Lower leg skin (tissue), 4 donors: ENCODE measurements at regions not wholly inside any gene's neighbourhood (a gene's known extent, or its start where the extent isn't known, plus 50 kb on each side); places are given as distances from the start of the nearest gene placed in this dataset.
"Not testable (repeated sequence)": the region's sequence is repeated elsewhere in the genome, so short reads cannot be mapped to it uniquely, and the experiment has no call there.

Experiments
- DNase-seq, 2 donors: peaks; one replicate each; pipeline ENCODE4 v3.0.0-alpha.2; 2019; ENCODE audit warnings: low spot score in 2 of 2
- H3K4me3 ChIP-seq: fragments of 200-600 bp; sonication (generic); 2 replicates; pipeline ENCODE4 v1.5.1; 2017; ENCODE audit warnings: mild to moderate bottlenecking, low read depth; ENCODE audit not compliant: poor library complexity, severe bottlenecking
- POLR2A ChIP-seq, 2 donors: fragments of 450-650 bp; IDR thresholded peaks; one replicate each; pipeline ENCODE4 v1.6.1; 2016 to 2017; ENCODE audit warnings: antibody characterized with exemption in 2 of 2, mild to moderate bottlenecking in 1 of 2, moderate library complexity in 1 of 2
- WGBS, 2 donors: methylation state at CpG; one replicate each; pipeline ENCODE4 v1.1.5; 2018; 5-methylcytosine and 5-hydroxymethylcytosine counted together
- intact Hi-C: fragments of 100-400 bp; cut with DNase I; formaldehyde crosslinking; loops from one replicate; pipeline ENCODE4 v1.15.0; 2023; ENCODE audit warnings: low total_unique reads
- TF ChIP-seq, protein P1 (sequence below), 3 donors: fragments of 450-650 bp; IDR thresholded peaks; one replicate each; pipeline ENCODE4 v1.5.1; 2016; ENCODE audit warnings: antibody characterized with exemption in 3 of 3, mild to moderate bottlenecking in 3 of 3, moderate library complexity in 2 of 3

DNA sequence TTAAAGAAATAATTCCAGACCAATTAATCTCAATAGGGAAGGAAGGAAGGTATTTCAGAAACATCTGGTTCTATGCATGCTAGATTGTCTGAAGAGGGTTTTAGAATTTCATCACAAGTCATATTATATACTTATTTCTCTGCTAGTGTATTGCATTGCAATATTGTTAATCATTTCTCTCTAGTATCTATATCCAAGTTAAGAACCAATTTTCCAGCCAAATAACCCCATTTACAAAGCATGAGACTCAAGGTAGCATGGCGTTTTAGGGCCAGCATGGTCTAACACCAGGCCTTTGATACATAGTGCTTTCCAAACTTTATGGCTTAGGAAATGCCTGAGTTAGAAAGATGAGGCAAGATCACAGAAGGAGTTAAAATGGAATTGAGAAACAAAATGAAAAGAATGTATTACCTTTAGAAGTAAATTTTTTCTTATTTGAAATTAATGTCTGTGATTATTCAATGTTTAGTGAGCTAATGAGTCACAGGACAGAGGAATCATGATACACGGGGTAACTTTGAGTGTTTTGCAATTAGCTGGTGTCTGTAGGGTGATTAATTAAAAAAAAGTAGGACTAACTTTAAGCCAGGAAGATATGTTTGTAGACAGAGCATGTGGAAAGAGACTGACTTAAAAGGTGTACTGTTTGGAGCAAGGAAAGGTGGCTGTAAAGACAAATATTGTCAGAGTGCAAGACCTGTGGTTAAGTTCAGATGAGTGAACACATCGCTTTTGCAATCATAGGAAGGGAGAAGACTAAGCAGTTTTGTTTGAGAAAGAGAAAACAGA is 1006.2 kb upstream of the CITED2 start:
- 77 to 78% methylated on average over 3 of the region's 3 CpGs for WGBS, 2 donors
- no peak overlapping the region for H3K4me3 ChIP-seq
- intact Hi-C loops = no loop called here
- TF ChIP-seq, protein P1, sequence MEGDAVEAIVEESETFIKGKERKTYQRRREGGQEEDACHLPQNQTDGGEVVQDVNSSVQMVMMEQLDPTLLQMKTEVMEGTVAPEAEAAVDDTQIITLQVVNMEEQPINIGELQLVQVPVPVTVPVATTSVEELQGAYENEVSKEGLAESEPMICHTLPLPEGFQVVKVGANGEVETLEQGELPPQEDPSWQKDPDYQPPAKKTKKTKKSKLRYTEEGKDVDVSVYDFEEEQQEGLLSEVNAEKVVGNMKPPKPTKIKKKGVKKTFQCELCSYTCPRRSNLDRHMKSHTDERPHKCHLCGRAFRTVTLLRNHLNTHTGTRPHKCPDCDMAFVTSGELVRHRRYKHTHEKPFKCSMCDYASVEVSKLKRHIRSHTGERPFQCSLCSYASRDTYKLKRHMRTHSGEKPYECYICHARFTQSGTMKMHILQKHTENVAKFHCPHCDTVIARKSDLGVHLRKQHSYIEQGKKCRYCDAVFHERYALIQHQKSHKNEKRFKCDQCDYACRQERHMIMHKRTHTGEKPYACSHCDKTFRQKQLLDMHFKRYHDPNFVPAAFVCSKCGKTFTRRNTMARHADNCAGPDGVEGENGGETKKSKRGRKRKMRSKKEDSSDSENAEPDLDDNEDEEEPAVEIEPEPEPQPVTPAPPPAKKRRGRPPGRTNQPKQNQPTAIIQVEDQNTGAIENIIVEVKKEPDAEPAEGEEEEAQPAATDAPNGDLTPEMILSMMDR (IDR thresholded peaks at IDR 0.05) = no peak
- no peak for TF ChIP-seq POLR2A (IDR thresholded peaks at IDR 0.05)
- no peak for DNase-seq

DNA sequence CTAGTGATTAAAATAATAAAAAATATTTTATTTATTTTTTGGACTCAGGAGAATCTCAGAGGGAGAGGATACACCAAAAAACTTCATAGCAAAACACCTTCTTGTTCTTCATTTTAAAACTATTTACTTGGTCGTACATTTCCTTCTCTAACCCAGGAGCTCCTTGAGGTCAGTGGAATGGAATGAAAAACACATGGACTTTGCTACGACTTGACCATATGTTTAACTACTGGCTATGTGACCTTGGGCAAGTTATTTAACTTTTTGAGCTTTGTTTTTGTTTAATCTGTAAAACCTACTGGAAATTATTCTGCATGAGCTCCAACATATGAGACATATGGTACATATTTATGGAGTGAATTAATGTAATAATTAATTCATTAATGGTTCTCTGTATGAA is 1005.5 kb upstream of the CITED2 start:
- intact Hi-C loops = no loop called here
- no peak for DNase-seq
- TF ChIP-seq, protein P1 (IDR thresholded peaks at IDR 0.05) = no peak
- TF ChIP-seq POLR2A (IDR thresholded peaks at IDR 0.05) = no peak
- WGBS, 2 donors = 72 to 84% methylated on average over 2 of the region's 2 CpGs
- no peak overlapping the region for H3K4me3 ChIP-seq

DNA sequence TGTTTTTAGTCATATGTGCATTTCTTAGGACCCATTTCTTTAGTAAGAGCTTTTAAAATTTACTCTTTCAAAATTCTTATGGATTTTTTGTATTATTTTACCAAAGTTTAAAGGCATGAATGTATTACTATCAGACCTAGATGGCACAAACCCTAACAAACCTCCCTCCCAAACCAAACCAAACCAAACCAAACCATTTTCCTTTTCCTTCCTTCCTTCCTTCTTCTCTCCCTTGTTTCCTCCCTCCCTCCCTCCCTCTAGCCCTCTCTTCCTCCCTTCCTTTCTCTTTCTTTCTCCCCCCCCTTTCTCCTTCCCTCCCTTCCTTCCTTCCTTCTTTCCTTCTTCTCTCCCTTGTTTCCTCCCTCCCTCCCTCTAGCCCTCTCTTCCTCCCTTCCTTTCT is 1001.8 kb upstream of the CITED2 start:
- no peak for DNase-seq

DNA sequence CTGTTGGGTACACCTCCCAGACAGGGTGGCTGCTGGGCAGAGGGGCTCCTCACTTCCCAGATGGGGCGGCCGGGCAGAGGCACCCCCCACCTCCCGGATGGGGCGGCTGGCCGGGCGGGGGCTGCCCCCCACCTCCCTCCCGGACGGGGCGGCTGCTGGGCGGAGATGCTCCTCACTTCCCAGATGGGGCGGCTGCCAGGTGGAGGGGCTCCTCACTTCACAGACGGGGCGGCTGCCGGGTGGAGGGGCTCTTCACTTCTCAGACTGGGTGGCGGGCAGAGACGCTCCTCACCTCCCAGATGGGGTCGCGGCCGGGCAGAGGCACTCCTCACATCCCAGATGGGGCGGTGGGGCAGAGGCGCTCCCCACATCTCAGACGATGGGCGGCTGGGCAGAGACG is 999.3 kb upstream of the CITED2 start:
- intact Hi-C loops, H3K4me3 ChIP-seq, DNase-seq: not testable (repeated sequence)
- 95 to 98% methylated on average over 15 to 21 of the region's 24 CpGs for WGBS, 2 donors

More for the DNA sequence above, 1001.8 kb upstream of the CITED2 start:
- intact Hi-C loops = no loop called here
- no peak overlapping the region for H3K4me3 ChIP-seq
- TF ChIP-seq, protein P1 (IDR thresholded peaks at IDR 0.05) = no peak
- no peak for TF ChIP-seq POLR2A (IDR thresholded peaks at IDR 0.05)

DNA sequence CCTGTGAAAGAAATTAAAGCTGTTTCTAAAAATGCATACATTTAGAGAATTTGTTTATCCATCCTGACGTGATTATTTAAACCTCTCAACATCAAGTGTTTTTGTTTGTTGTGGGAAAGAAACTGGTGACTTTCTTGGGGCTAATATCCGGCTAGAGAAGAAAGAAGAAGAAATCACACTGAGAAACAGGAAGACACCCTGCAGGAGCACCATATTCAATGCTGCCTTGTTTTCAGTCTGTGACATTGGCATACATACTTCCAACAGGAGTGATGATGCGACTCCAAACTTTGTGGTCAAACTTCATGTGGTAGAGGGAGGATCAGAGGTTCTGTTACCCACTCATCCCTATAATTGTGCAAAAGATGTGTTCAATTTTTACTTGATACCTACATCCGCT is 997.6 kb upstream of the CITED2 start:
- 76 to 80% methylated on average over 4 of the region's 4 CpGs for WGBS, 2 donors
- intact Hi-C loops = no loop called here
- TF ChIP-seq, protein P1 (IDR thresholded peaks at IDR 0.05) = no peak
- TF ChIP-seq POLR2A (IDR thresholded peaks at IDR 0.05) = no peak
- no peak for DNase-seq
- H3K4me3 ChIP-seq = no peak overlapping the region

DNA sequence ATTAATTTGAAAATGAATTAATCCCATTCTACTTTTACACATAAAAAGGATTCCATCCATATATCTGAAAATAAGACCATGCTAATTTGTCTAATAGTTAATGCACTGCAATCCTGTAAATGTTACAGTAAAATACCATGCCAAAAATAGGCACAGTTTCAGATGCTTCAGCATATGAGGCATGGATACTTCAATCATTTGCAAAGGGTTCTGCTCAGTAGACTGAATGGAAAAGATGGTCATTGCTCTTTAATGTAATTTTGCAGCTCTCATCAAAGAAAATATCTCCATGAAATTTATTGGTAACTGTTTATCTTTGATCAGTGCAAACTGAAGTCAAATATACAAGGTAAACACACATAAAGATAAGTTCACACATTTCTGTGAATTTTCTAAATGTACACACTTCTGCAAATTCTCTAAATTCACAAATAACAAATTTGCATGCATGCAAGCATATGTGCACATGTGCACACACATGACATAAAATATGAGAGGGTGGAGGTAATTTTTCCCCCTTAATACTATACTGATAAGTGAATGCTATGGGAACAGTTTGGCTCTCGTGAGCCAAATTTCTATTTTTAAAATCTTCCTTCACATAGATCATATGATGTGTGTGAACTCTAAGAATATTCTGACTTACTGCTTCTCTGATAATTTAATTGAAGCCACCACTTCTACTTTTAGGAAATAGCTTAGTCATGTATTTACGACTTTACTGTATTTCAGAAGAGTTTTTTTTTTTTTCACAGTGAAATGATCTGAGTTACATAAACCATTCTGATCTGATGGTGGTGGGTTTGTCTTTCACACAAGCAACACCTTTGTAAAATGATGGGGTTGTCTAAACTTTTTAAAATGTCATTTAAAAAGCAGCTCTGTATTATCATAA is 996.8 kb upstream of the CITED2 start:
- DNase-seq = no peak
- 38 to 49% methylated on average over 2 of the region's 2 CpGs for WGBS, 2 donors
- TF ChIP-seq, protein P1 (IDR thresholded peaks at IDR 0.05) = no peak
- no peak for TF ChIP-seq POLR2A (IDR thresholded peaks at IDR 0.05)
- H3K4me3 ChIP-seq = no peak overlapping the region
- intact Hi-C loops = no loop called here
